CD14-positive monocyte (primary cell): ENCODE measurements at regions not wholly inside any gene's neighbourhood (a gene's known extent, or its start where the extent isn't known, plus 50 kb on each side); places are given as distances from the start of the nearest gene placed in this dataset.

Experiments used
- DNase-seq, 3 donors: peaks; one replicate each; pipeline ENCODE4 v3.0.0-alpha.2; 2011 to 2022
- H2AFZ ChIP-seq: 2 replicates; pipeline ENCODE4 v1.6.0; 2012; ENCODE audit warnings: mild to moderate bottlenecking, low read depth, low read length, inconsistent platforms; ENCODE audit not compliant: insufficient read depth, poor library complexity, severe bottlenecking
- H3K27ac ChIP-seq, 2 donors: 1 replicate in 1 of 2; 2 replicates in 1 of 2; pipeline ENCODE4 v1.5.1; 2012 to 2013; ENCODE audit warnings: low read length in 2 of 2, control low read depth in 1 of 2, inconsistent platforms in 1 of 2, low read depth in 1 of 2, mild to moderate bottlenecking in 1 of 2
- H3K27me3 ChIP-seq, 2 donors: one replicate each; pipeline versions ENCODE4 v1.6.0 to v1.6.1; 2011 to 2013; ENCODE audit warnings: low read length in 2 of 2; ENCODE audit not compliant: control insufficient read depth in 2 of 2, insufficient read depth in 2 of 2
- H3K36me3 ChIP-seq, 2 donors: replicated peaks in 1 of 2; 1 replicate in 1 of 2; 2 replicates in 1 of 2; pipeline versions ENCODE4 v1.5.1 to v1.6.1; 2012 to 2013; ENCODE audit warnings: low read length in 2 of 2, control low read depth in 1 of 2, inconsistent platforms in 1 of 2, mild to moderate bottlenecking in 1 of 2; ENCODE audit not compliant: insufficient read depth in 2 of 2, control insufficient read depth in 1 of 2
- H3K4me1 ChIP-seq, 2 donors: 1 replicate in 1 of 2; 2 replicates in 1 of 2; pipeline versions ENCODE4 v1.5.1 to v1.6.1; 2012 to 2013; ENCODE audit warnings: low read length in 2 of 2, control low read depth in 1 of 2, inconsistent platforms in 1 of 2, mild to moderate bottlenecking in 1 of 2, moderate library complexity in 1 of 2; ENCODE audit not compliant: insufficient read depth in 2 of 2, control insufficient read depth in 1 of 2
- H3K4me2 ChIP-seq: replicated peaks from 2 replicates; pipeline ENCODE3; 2012; ENCODE audit warnings: low read length, moderate library complexity, mild to moderate bottlenecking; ENCODE audit not compliant: poor library complexity, severe bottlenecking; ENCODE audit errors: extremely low read depth
- H3K4me3 ChIP-seq, 3 experiments: fragments of 200-600 bp in 1 of 3; sonication (generic) in 1 of 3; replicated peaks in 1 of 3; 1 replicate in 2 of 3; 2 replicates in 1 of 3; pipeline ENCODE4 v1.5.1; 2011 to 2013; ENCODE audit warnings: low read length in 3 of 3, mild to moderate bottlenecking in 3 of 3, control low read depth in 2 of 3, low read depth in 2 of 3, inconsistent platforms in 1 of 3, moderate library complexity in 1 of 3
- H3K79me2 ChIP-seq: 2 replicates; pipeline ENCODE4 v1.6.0; 2012; ENCODE audit warnings: mild to moderate bottlenecking, control low read depth, inconsistent platforms, low read length, moderate library complexity; ENCODE audit not compliant: insufficient read depth
- H3K9ac ChIP-seq: 2 replicates; pipeline ENCODE4 v1.6.0; 2017; ENCODE audit warnings: low read length, mild to moderate bottlenecking; ENCODE audit not compliant: insufficient read depth, poor library complexity, severe bottlenecking
- H3K9me3 ChIP-seq, 2 donors: replicated peaks in 1 of 2; 1 replicate in 1 of 2; 2 replicates in 1 of 2; pipeline versions ENCODE4 v1.5.1 to v1.6.1; 2012 to 2013; ENCODE audit warnings: low read length in 2 of 2, control low read depth in 1 of 2; ENCODE audit not compliant: control insufficient read depth in 1 of 2, insufficient read depth in 1 of 2
- H4K20me1 ChIP-seq: 2 replicates; pipeline ENCODE4 v1.6.0; 2012; ENCODE audit warnings: mild to moderate bottlenecking, low read length, control low read depth, moderate library complexity; ENCODE audit not compliant: insufficient read depth
- H3K27ac Mint-ChIP-seq, 7 donors: one replicate each; pipeline ENCODE4 v1.8.0; 2020; ENCODE audit warnings: mild to moderate bottlenecking in 7 of 7, mixed read lengths in 7 of 7, moderate library complexity in 6 of 7, inconsistent platforms in 2 of 7
- H3K27me3 Mint-ChIP-seq, 3 donors: one replicate each; pipeline ENCODE4 v1.8.0; 2021 to 2022; ENCODE audit warnings: low read depth in 3 of 3, mild to moderate bottlenecking in 3 of 3, mixed read lengths in 3 of 3, moderate library complexity in 3 of 3, inconsistent platforms in 1 of 3
- H3K36me3 Mint-ChIP-seq, 2 donors: one replicate each; pipeline ENCODE4 v1.8.0; 2020; ENCODE audit warnings: mixed read lengths in 2 of 2, inconsistent platforms in 1 of 2, mild to moderate bottlenecking in 1 of 2
- H3K4me1 Mint-ChIP-seq: one replicate; pipeline ENCODE4 v1.8.0; 2020; ENCODE audit warnings: mild to moderate bottlenecking, mixed read lengths
- H3K4me3 Mint-ChIP-seq, 2 donors: one replicate each; pipeline ENCODE4 v1.8.0; 2020; ENCODE audit warnings: mild to moderate bottlenecking in 2 of 2, mixed read lengths in 2 of 2, moderate library complexity in 1 of 2
- H3K9me3 Mint-ChIP-seq, 7 donors: one replicate each; pipeline ENCODE4 v1.8.0; 2020 to 2022; ENCODE audit warnings: mixed read lengths in 7 of 7, mild to moderate bottlenecking in 6 of 7, moderate library complexity in 6 of 7, inconsistent platforms in 2 of 7
- CTCF ChIP-seq: fragments of 200-600 bp; IDR thresholded peaks from one replicate; pipeline ENCODE4 v1.8.0; 2022; ENCODE audit warnings: antibody characterized with exemption, mild to moderate bottlenecking
- WGBS: methylation state at CpG from one replicate; pipeline ENCODE4 v1.1.5; 2013; ENCODE audit warnings: missing lambda C conversion rate; ENCODE audit not compliant: insufficient coverage; 5-methylcytosine and 5-hydroxymethylcytosine counted together
- intact Hi-C, 2 donors: fragments of 100-400 bp; cut with micrococcal nuclease; formaldehyde crosslinking; loops; one replicate each; pipeline versions ENCODE4 v1.15.0 to v1.15.1; 2023

DNA sequence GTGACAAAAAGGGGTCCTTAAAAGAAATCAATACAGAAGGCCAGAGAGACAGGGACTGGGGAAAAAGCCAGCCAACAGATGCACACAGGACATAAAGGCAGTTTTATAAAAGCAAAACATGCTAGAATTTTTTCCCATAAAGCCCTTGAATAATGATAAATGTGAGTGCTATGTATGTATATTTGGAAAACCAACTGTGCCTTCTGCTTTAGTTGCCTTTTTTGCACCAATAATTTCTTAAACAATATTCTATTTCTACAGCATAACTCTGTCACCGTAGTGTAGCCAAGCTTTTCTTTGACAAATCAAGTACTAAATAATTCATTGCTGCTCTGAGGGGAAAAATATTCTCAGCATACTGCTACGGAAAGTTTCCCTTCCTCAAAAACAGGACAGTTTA, 730.6 kb upstream of the NRSN1 start:
- intact Hi-C loops = no loop called here
- Histone ChIP-seq H3K9me3 (no peaks in the 10 kb centered on the region), H3K4me2 (no peak overlapping the region), H3K27ac (no peak overlapping the region), H3K79me2 (no peaks in the 10 kb centered on the region), H3K9ac (no peak overlapping the region), H3K36me3 (no peaks in the 10 kb centered on the region), H3K4me3 (no peak overlapping the region), H3K27me3 (no peaks in the 10 kb centered on the region), H4K20me1 (no peaks in the 10 kb centered on the region), H2AFZ (no peak overlapping the region), H3K4me1 (no peaks in the 10 kb centered on the region)
- TF ChIP-seq CTCF = no peak
- H3K36me3 Mint-ChIP-seq = no peaks in the 10 kb centered on the region
- H3K9me3 Mint-ChIP-seq = peaks cover under 1 to 11% (median 3%) of the 10 kb centered on the region in 7 donors
- H3K4me3 Mint-ChIP-seq = no peak overlapping the region
- no peak overlapping the region for H3K27ac Mint-ChIP-seq
- WGBS = 83% methylated on average over 1 of the region's 2 CpGs
- peaks cover 0 to 2% (median 0%) of the 10 kb centered on the region in 3 donors for H3K27me3 Mint-ChIP-seq
- no peaks in the 10 kb centered on the region for H3K4me1 Mint-ChIP-seq
- DNase-seq = no peak

GRCh38 chr6:23396949-23397348, 729.1 kb upstream of the NRSN1 start:
- H3K4me3 Mint-ChIP-seq = no peak overlapping the region
- Histone ChIP-seq H3K4me2 (no peak overlapping the region), H2AFZ (no peak overlapping the region), H3K79me2 (no peaks in the 10 kb centered on the region), H4K20me1 (no peaks in the 10 kb centered on the region), H3K27me3 (no peaks in the 10 kb centered on the region), H3K36me3 (no peaks in the 10 kb centered on the region), H3K4me3 (no peak overlapping the region), H3K9me3 (no peaks in the 10 kb centered on the region), H3K4me1 (no peaks in the 10 kb centered on the region), H3K9ac (no peak overlapping the region), H3K27ac (no peak overlapping the region)
- no peak for DNase-seq
- 100% methylated on average over 1 of the region's 3 CpGs for WGBS
- no peak overlapping the region for H3K27ac Mint-ChIP-seq
- intact Hi-C loops = no loop called here
- H3K27me3 Mint-ChIP-seq = peaks cover 0 to 2% (median 0%) of the 10 kb centered on the region in 3 donors
- no peaks in the 10 kb centered on the region for H3K4me1 Mint-ChIP-seq
- peaks cover 0 to 8% (median 3%) of the 10 kb centered on the region in 7 donors for H3K9me3 Mint-ChIP-seq
- no peak for TF ChIP-seq CTCF
- H3K36me3 Mint-ChIP-seq = no peaks in the 10 kb centered on the region
